ENCODE measurements at regions not wholly inside any gene's neighbourhood (a gene's known extent, or its start where the extent isn't known, plus 50 kb on each side); places are given as distances from the start of the nearest gene placed in this dataset.
"Not testable (repeated sequence)": the region's sequence is repeated elsewhere in the genome, so short reads cannot be mapped to it uniquely, and the experiment has no call there.

DNA sequence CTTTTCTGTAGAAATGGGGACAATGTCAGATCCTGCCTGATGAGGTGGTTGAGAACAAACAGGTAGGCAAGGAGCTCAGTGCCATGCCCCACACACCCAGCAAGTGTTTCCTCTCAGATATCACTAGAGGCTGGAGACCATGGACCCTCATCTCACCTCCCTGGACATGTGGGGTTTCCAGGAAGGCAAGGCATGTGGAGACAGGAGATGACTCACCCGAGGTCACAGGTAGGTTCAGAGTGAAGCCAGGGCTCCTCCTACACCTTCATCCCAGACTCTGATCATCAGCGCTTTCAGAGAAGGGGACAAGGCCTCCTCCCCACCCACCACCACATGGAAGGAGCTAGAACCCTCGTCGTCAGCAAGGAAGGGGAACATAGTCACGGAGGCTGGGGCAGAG is 69.2 kb downstream of the MATN1 start:
- no peak overlapping the region for H3K4me3 ChIP-seq (ENCODE audit: control insufficient read depth, low read depth, low read length)
- TF ChIP-seq CTCF (IDR thresholded peaks at IDR 0.05; ENCODE audit: control insufficient read depth, insufficient read depth, low read depth, low read length, missing control alignments): no peak
- no peak for DNase-seq (ENCODE audit: low read depth)

- no peak for TF ChIP-seq CTCF (IDR thresholded peaks at IDR 0.05; ENCODE audit: control insufficient read depth, insufficient read depth, low read depth, low read length, missing control alignments)
- H3K4me3 ChIP-seq (ENCODE audit: control insufficient read depth, low read depth, low read length): no peak overlapping the region
- no peak for DNase-seq (ENCODE audit: low read depth)
Observed at GRCh38 chr1:30652152-30652841, 71.1 kb downstream of the MATN1 start.

DNA sequence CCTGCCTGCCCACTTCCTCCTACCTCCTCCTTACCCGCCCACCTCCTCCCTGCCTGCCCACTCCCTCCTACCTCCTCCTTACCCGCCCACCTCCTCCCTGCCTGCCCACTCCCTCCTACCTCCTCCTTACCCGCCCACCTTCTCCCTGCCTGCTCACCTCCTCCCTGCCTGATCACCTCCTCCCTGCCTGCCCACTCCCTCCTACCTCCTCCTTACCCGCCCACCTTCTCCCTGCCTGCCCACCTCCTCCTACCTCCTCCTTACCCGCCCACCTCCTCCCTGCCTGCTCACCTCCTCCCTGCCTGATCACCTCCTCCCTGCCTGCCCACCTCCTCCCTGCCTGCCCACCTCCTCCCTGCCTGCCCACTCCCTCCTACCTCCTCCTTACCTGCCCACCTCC is 72.0 kb downstream of the MATN1 start:
- not testable (repeated sequence) for DNase-seq (ENCODE audit: low read depth); H3K4me3 ChIP-seq (ENCODE audit: control insufficient read depth, low read depth, low read length)

- H3K4me3 ChIP-seq (ENCODE audit: control insufficient read depth, low read depth, low read length): no peak overlapping the region
- no peak for DNase-seq (ENCODE audit: low read depth)
- no peak for TF ChIP-seq CTCF (IDR thresholded peaks at IDR 0.05; ENCODE audit: control insufficient read depth, insufficient read depth, low read depth, low read length, missing control alignments)
Observed at GRCh38 chr1:30650968-30651320, 72.4 kb downstream of the MATN1 start.

GRCh38 chr1:30650038-30650967 is 73.1 kb downstream of the MATN1 start:
- no peak for DNase-seq (ENCODE audit: low read depth)
- no peak for TF ChIP-seq CTCF (IDR thresholded peaks at IDR 0.05; ENCODE audit: control insufficient read depth, insufficient read depth, low read depth, low read length, missing control alignments)
- H3K4me3 ChIP-seq (ENCODE audit: control insufficient read depth, low read depth, low read length): no peak overlapping the region

DNA sequence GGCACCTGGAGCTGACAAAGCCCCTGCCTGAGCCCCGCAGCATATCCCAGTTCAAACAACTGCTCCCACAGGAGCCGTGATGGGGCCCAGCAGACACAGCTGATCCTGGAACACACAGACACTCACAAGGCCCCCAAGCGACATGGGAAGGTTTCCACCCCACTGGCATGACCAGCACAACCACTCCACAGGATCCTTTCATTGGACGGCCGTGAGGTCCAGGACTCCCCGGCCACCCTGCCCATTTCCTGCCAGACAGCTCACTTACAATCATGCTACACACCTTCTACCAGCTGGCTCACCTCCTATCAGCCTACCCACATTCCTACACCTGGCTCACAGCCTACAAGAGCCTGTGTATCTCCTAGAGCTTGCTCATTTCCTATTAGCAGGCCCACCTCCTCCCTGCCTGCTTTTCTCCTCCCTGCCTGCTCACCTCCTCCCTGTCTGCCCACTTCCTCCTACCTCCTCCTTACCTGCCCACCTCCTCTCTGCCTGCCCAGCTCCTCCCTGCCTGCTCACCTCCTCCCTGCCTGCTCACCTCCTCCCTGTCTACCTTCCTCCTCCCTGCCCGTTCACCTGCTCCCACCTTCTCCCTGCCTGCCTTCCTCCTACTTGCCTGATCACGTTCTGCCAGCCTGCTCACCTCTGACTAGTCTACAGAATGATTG is 73.9 kb downstream of the MATN1 start:
- no peak overlapping the region for H3K4me3 ChIP-seq (ENCODE audit: control insufficient read depth, low read depth, low read length)
- no peak for DNase-seq (ENCODE audit: low read depth)
- no peak for TF ChIP-seq CTCF (IDR thresholded peaks at IDR 0.05; ENCODE audit: control insufficient read depth, insufficient read depth, low read depth, low read length, missing control alignments)

Data from AG09309 (cell line).